ENCODE measurements at regions not wholly inside any gene's neighbourhood (a gene's known extent, or its start where the extent isn't known, plus 50 kb on each side); places are given as distances from the start of the nearest gene placed in this dataset.
"Not testable (repeated sequence)": the region's sequence is repeated elsewhere in the genome, so short reads cannot be mapped to it uniquely, and the experiment has no call there.

DNA sequence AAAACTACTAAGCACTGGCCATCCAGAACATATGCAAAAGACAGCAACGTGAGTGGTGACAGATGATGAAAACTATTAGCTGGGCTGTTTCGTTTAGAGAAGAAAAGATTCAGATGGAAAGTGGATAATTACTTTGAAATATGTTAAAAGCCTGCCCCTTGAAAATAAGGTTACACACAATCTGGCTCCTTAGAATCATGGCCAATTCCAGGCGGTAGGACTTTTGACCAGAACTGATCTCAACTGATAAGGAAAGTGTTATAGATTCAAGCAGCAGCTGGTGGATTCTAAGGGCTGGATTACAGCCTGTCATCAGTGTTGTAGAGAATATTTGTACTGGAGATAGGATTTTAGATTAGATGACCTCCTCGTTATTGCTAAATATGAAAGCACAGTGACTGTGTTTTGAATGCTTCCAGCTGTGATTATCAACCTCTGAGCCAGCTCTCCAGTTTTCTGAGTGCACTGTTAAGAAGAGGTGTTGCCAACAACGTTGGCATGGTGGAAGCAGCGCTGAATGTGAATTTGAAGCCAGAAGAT, 75.1 kb downstream of the KBTBD2 start:
- TF ChIP-seq, protein P1, sequence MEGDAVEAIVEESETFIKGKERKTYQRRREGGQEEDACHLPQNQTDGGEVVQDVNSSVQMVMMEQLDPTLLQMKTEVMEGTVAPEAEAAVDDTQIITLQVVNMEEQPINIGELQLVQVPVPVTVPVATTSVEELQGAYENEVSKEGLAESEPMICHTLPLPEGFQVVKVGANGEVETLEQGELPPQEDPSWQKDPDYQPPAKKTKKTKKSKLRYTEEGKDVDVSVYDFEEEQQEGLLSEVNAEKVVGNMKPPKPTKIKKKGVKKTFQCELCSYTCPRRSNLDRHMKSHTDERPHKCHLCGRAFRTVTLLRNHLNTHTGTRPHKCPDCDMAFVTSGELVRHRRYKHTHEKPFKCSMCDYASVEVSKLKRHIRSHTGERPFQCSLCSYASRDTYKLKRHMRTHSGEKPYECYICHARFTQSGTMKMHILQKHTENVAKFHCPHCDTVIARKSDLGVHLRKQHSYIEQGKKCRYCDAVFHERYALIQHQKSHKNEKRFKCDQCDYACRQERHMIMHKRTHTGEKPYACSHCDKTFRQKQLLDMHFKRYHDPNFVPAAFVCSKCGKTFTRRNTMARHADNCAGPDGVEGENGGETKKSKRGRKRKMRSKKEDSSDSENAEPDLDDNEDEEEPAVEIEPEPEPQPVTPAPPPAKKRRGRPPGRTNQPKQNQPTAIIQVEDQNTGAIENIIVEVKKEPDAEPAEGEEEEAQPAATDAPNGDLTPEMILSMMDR (IDR thresholded peaks at IDR 0.05) = not testable (repeated sequence)
- TF ChIP-seq FOXP1 (CRISPR knock-in tag; IDR thresholded peaks at IDR 0.05; ENCODE audit: borderline replicate concordance); ATF1 (CRISPR knock-in tag; IDR thresholded peaks at IDR 0.05); GRHL2 (CRISPR knock-in tag; IDR thresholded peaks at IDR 0.05; ENCODE audit: insufficient replicate concordance, severe bottlenecking); MYBL2 (CRISPR knock-in tag; IDR thresholded peaks at IDR 0.05): not testable (repeated sequence)
- TF ChIP-seq, protein P2, sequence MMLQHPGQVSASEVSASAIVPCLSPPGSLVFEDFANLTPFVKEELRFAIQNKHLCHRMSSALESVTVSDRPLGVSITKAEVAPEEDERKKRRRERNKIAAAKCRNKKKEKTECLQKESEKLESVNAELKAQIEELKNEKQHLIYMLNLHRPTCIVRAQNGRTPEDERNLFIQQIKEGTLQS (CRISPR knock-in tag; conservative IDR thresholded peaks at IDR 0.05) = not testable (repeated sequence)
- TF ChIP-seq, protein P3, sequence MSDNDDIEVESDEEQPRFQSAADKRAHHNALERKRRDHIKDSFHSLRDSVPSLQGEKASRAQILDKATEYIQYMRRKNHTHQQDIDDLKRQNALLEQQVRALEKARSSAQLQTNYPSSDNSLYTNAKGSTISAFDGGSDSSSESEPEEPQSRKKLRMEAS (CRISPR knock-in tag; IDR thresholded peaks at IDR 0.05) = not testable (repeated sequence)

All from WTC11 (cell line).